ENCODE measurements at regions not wholly inside any gene's neighbourhood (a gene's known extent, or its start where the extent isn't known, plus 50 kb on each side); places are given as distances from the start of the nearest gene placed in this dataset.

DNA sequence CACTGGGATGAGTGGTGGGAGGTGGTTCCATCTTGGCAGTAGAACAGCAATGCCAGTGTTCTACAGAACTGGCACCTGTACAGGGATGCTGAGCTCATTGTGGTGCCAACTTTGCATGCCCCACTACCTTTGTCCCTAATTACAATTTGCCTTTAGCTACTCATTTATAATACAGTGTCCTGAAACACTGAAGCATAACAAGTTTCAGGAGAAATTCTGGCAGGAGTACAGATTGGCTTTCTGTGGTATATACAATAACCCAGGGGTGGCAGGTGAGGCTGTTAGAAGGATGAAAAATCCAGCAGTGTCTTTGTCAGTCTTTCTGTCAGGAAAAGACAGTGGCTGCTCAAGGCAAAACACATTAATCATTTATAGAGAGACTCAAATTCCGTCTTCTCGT lies 240.3 kb downstream of the FAM76B start:
- DNase-seq (ENCODE audit: low read depth in 2 of 2): no peak

DNA sequence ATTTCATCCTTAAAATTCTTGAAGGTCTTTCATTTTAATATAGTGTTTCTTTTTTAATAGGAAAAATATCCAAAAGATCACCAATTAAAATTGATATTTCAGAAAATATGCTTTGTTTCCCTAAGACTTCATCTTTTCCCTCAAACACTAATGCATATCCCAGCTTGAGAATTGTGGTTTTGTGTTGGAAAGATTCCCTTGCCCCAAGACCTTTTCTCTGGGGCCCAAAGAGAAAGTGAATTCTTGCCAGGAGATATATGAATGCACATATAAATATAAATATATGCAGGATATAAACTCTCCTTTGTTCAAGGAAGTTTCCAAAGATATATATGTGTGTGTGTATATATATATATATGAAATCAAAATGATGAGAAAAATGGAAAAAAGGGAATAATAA lies 241.2 kb downstream of the FAM76B start:
- DNase-seq (ENCODE audit: low read depth in 2 of 2): no peak

DNA sequence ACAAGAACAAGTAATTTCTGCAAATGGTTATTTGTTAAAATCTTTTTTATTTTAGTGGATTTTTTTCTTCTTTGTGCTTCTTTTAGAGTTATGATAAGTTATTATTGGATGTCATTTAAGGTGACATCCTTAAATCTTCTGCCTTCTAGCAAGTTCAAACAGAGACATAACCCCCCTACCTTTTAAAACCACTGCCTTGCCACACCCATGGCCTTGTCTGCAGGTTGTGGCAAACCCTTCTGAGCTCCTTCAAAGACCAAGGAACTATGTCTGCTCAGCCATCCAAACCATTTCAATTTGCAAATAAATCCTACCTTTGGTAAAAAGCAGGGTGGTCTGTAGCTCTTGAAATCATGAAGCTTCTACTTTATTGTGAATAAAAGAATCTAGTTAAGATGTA lies 241.6 kb downstream of the FAM76B start:
- DNase-seq (ENCODE audit: low read depth in 2 of 2): no peak

DNA sequence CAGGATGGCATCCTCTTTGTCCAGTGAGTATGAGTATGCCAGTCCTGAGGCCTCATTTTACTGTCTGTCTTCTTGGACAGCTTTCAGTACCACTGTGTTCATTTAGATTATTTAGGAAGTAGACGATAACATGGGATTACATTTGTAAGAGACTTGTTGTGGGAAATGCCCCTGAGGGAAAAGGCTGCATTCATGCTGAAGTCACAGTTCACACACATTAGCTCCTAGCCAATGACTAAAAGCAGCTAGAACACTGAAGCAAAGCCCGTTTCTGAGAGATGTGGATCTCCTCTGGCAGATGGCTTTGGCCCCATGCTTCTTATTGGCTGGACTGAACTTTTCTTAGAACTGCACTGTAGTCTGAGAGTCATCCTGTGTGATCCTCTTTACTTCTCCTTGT lies 242.4 kb downstream of the FAM76B start:
- no peak for DNase-seq (ENCODE audit: low read depth in 2 of 2)

DNA sequence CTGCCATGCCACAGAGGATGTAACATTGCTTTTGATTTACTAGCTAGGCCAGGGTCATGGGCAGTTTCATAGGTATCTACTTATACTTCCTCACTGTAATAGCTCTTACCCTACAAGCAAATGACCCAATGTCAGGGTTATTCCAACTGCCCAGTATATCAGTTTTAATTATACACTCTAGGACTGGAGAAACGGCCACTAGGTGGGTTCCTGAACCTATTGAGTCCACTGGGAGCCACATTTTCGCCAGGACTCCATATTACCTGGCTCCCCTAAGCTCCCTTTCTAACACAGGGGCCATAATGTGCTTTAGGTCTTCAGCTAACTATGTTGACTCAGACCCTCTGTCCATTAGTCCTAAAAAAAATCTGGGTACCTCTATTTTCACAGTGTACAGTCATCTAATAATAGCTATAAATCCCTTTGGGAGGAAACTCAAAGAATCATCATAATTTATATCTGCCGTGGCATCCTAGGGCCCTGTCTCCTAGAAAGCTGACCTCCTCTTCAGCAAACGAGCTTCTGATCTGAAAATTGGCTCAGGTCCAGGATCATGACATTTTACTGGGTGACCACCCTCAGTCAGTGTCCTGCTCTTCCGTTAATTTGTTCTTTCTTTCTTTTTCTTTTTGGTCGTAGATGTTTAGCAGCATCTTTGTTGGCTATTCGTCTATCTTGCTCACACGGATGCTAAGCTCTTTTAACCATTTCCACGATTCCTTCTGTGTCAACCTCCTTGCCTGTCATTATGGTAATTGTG lies 244.3 kb downstream of the FAM76B start:
- DNase-seq (ENCODE audit: low read depth in 2 of 2): no peak

DNA sequence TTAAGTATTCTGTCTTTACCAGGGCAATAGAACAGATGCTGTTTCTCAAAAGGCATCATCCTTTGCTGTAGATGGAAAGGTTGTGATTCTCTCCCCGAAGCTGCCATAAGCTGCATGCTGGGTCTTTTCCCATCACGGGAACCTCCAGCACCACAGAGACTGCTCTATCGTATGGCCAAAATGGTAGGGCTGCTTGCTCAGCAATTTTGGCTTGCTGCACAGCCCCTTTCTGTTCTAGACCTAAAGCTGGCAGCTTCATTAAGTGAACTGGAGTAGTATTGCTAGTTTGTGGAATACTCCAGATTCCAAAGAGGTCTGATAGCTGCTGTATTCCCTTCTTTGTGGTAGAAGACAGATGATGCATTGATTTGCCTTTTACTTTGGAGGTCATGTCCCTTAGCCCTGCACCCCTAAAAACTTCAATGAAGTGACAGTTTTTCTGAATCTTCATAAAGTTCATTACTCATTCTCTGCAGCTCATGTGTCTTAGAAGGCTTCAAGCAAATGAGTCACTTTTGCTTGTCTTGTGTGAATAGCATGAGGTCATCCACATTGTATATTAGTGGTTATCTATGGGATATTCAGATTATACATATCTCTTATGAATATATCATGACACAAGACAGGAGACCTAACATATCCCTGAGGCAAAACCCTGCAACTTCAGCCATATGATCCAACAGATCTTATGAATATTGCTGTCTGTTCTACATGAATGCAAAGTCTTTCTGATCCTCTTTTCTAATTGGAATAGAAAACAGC lies 245.3 kb downstream of the FAM76B start:
- DNase-seq (ENCODE audit: low read depth in 2 of 2): no peak

DNA sequence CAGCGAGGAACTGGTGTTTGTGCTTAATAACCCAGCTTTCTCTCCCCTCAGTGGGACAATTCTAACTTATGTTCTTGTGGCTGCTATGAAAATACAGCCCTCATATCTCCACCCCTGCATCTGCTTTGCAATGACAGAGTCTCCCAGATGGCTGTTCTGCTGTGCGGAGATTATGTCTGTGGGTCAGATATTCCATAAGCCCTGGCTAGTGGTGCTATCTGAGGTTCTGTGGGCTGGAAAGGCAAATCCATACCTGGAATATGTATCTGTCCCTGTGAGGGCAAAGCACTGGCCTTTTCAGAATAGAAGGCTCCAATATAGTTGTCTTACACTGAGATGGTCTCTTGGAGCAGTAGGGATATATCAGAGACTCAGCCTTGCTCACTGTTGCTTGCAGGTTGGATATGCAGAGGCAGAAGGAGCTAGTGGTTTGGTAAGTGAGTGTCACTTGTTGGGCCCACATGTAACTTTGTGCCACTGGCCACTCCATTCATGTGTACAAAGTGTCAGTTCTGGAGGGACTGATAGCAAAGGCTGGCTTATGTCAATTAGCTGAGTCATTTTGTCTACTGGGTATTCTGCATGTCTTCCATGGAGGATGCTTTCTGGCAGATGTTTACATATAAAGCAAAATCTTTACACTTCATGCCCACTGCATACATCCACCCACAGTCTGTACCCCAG lies 246.6 kb downstream of the FAM76B start:
- DNase-seq (ENCODE audit: low read depth in 2 of 2): no peak

DNA sequence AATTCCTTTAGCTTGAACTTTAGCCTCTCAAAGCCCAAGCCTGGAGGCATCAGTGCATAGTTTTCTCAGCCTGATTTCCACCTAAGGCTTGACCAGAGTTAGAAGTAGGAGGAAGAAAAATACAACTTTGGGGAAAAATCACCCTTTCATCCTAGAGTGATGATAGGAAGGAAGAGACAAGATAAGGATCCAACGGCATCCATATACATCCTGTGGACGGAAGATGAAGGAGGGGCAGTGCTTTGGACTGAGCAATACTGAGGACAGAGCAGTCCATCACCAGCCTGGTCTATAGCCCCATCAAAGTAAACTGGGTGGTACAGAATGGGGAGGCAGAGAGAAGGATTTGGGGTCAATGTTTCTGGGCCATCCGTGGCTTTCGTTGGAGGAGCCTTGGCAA lies 247.9 kb downstream of the FAM76B start:
- no peak for DNase-seq (ENCODE audit: low read depth in 2 of 2)

DNA sequence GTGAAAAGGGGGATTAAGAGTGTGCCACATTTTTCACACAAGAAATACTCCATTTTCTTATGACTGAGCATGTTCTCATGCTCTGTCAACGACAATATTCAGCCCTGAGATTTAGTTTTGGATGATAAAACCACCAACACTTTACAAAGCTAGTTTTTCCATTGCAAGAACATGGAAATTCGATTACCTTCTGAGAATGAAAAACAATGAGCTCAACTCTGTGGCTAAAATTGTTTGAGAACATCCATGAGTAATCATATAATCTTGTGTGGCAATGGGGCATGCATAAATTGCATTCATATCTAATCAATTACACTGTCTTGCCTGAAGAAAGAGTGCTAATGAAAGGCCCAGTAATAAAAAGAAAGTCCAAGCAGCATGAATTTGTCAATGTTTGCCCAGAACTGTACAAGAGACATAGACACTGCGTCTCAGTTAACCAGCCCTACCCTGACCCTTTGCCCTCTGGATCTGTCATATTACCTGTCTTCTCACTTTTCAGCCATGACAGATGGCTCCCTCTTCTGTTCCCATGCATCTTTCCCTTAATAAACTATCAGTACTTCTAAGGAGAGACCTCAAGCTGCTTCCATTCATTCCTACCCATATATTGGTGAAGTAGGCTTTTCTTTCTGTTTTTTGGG lies 253.4 kb downstream of the FAM76B start:
- DNase-seq (ENCODE audit: low read depth in 2 of 2): no peak

DNA sequence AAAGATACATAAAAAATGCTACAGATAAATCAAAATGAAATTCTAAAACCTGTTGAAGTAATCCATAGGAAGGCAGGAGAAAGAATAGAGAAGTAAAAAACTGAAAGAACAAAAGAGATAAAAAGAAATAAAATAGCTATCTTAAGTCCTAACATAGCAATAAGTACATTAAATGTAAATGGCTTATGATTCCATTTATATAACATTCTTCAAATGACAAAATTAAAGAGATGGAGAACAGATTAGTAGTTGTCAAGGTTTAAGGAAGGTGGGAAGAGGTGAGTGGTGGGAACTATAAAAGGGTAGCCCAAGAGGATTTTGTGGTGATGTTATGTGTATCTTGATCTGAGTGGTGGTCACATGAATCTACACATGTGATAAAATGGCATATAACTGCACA lies 254.8 kb downstream of the FAM76B start:
- no peak for DNase-seq (ENCODE audit: low read depth in 2 of 2)

DNA sequence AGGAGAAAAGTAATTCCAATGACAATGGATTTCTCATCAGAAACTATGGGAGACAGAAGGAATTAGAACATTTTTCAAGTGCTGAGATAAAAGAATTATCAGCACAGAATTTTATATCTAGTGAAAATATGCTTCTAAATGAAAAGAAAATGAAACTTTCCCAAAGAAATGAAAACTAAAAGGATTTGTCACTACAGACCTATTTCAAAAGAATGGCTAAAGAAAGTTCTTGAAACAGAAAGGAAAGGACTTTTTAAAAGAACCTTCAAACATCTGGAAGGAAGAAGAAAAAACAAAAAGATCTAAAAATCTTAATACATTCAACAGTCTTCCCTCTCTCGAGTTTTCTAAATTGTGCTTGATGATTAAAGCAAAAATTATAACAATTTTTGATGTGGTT lies 255.4 kb downstream of the FAM76B start:
- DNase-seq (ENCODE audit: low read depth in 2 of 2): no peak

DNA sequence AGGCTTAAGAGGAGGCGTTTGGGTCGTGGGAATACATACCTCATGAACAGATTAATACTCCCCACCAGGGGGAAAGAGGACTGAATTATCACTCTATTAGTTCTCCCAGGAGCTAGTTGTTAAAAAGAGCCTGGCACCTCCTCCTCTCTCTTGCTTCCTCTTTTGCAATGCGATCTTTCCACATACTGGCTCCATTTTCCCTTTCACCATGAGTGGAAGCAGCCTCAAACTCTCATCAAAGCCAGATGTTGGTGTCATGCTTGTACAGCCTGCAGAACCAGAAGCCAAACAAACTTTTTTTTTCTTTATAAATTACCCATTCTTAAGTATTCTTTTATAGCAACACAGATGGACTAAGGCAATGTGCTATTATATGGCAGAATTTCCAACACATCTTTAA lies 258.5 kb downstream of the FAM76B start:
- no peak for DNase-seq (ENCODE audit: low read depth in 2 of 2)

DNA sequence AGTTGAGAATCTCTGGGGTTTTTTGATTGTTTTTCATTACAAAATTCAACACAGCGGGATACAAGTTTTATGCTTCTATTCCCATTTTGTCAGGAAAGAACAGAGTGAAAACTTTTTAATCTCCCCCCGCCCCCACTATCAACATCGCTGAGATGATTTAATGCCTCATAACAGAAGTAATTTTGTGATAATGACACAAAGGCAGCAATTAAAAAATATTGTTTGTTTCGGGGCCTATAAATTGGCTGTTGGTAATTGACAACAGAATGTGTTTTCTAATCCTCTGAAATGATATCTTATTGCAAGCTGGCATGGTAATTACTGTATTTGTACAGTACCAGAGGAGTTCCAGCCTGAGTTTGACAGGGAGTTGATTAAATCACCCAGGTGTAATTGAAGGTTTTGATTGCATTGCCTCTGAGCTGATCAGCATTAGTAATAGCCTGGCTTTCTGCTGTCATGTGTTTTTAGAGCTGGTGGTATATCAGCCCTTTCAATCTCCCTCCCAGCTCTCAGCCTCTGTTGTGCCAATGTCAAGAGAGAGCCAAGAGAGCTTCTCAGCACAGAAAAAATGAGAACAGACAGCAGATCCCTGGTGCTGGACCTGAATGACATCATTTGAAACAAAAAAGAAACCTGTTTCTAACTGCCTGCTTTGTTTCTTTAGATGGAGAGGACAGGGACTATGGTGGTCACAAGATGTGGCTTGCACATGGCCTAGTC lies 265.1 kb downstream of the FAM76B start:
- no peak for DNase-seq (ENCODE audit: low read depth in 2 of 2)

DNA sequence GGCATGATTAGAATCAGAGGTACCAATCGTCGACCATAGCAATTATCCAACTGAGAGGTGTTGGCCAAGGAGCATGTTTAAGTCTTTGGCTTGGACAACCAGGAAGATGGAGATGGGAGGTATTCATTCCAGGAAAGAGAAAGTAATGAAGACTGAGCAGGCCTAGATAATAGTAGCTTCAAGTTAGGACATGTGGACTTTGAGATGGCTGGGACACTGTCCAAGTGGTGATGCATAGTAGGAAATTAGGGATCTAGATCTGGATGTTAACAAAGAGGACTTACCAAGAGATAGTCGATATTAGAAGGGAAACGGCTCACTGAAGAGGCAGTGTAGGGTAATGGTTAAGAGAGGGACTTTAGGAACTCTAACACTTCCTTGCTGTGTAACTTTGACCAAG lies 266.7 kb downstream of the FAM76B start:
- no peak for DNase-seq (ENCODE audit: low read depth in 2 of 2)

DNA sequence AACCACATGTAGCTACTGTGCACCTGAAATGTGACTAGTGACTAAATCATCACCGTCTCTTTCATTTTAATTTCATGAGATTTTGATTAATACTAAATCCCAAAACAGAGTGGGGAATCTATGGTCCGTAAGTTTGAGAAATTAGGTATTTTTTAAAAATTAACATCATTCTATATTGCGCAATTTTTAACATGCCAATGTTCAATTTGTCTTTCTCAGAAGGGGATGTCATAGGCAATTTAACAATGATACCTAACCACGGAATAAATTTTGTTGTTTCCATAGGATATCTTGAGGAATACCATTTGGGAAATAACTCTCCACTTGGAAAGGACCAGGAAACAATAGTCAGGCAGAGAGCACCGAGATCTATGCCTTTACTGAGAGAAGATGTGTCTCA lies 267.7 kb downstream of the FAM76B start:
- no peak for DNase-seq (ENCODE audit: low read depth in 2 of 2)

DNA sequence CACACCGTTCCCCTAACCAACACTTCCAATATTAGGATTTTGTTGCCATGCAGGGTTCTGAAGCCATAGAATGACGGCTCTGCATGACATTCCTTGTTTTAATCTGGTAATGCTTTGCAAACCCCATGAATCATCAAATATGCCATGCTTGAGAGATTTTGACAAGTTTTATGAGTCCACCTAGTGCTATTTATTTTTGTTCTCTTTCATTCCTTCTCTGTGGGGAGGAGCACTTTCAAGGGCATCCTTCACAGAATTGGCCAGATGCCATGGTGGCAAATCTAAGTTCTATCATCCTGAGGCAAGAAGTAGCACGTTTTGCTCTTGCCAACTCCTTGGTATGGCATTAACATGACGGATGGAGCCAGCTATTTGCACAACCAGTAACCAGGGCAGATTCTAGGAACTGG lies 268.4 kb downstream of the FAM76B start:
- DNase-seq (ENCODE audit: low read depth in 2 of 2): no peak

DNA sequence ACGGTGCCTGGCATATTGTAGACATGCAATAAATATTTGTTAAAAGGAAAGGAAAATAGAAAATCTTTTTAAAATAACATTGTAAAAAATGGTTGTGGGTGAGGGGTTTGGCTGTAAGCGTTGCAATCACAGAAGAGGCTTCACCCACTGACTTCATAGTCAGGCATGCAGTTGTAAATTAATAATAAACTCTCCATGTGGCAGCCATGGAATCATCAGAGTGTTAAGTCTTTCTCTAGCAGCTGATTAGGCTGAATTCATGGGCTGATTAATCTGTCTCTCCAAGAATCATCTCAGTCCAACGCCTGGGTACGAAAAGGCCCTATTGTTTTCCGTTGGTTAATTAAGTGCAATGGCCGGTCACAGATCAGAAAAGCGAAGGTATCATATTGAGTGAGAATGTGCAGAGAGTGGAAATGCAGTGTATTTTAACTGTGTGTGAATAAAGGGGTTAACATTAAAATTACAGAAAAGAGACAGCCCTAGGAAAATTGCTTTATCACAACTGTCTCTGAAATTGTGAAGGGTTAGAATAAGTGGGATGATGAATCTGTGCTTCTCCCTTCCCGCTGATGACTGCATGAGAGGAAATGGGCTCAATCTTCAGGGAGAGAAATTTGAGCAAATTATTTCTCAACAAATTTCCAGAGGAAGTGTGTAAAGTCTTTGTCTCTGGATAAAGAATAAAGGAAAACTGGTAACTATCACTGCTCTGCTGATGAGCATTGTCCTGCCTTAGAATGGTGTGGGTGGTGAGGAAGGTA lies 269.0 kb downstream of the FAM76B start:
- no peak for DNase-seq (ENCODE audit: low read depth in 2 of 2)

DNA sequence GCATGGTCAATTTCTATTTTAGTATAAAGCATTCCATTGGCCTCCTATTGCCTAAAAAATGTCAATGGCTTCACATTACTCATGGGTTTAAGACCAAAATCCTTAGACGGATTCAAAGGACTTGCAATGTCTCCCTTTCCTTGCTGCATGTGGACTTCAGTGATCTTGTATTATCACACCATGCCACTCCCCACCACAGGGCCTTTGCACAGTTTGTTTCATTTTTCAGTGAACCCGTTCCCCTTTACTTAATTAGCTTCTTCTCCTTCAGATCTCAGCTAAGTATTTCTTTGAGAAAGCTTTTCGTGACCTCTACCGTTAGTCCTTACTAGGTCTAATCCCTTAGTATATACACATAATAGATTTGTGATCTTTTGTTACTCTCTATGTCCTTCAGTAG lies 269.7 kb downstream of the FAM76B start:
- DNase-seq (ENCODE audit: low read depth in 2 of 2): no peak

DNA sequence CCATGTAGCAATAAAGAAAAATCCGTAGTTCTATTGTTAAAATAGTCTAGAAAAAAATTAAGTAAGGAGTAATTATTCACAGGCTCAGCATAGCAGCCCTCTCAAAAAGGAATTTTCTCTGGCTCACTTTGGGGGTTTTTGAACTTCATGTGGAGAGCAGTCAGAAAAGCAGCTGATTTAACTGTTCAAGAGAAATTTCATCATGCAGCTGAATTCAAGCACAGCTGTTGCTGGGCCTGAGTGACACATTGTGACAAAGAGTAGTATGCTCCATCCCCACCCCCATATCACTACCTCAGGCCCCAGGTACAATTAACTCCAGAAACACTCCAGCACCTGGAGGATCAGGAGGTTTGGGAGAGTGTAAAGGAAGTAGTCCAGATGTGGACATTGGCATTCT lies 272.1 kb downstream of the FAM76B start:
- DNase-seq (ENCODE audit: low read depth in 2 of 2): no peak

DNA sequence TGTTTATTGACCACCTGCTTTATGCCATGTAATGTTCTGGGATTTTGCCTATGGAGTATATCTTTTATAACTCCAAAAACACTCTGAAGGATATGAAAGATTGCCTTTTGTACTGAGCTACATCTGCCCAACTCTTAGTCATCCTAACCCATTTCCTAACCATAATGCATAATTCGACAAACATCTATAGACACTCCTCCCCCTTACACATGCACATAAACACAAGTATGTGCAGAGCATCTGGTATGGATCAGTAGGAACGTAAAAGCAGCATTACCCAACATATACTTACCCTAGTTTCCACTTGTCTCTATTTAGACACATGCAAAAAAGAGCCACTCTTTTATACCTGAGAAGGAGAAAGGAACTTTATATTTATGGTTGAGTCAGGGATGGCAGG lies 272.8 kb downstream of the FAM76B start:
- DNase-seq (ENCODE audit: low read depth in 2 of 2): no peak

DNA sequence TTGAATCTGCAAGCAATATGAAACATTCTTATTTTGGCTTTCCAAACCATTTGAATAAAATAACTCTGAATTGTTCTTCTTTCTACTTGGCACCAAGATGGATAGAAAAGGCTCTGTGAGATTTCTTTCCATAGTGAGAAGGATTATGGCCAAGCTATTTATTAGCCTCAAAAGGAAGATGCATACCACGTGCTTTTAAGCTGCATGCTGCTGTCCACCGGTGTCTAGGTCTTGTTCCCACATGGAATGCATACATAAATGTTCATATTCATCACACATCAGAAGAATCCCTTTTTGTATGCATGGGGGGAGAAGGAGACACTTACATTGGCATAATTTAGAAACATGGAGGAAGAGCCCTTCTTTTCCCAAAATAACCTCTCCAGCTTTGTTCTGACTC lies 273.4 kb downstream of the FAM76B start:
- DNase-seq (ENCODE audit: low read depth in 2 of 2): no peak
